ENCODE measurements at regions not wholly inside any gene's neighbourhood (a gene's known extent, or its start where the extent isn't known, plus 50 kb on each side); places are given as distances from the start of the nearest gene placed in this dataset.

- no peak for DNase-seq (ENCODE audit: low read depth)
- TF ChIP-seq, protein P1, sequence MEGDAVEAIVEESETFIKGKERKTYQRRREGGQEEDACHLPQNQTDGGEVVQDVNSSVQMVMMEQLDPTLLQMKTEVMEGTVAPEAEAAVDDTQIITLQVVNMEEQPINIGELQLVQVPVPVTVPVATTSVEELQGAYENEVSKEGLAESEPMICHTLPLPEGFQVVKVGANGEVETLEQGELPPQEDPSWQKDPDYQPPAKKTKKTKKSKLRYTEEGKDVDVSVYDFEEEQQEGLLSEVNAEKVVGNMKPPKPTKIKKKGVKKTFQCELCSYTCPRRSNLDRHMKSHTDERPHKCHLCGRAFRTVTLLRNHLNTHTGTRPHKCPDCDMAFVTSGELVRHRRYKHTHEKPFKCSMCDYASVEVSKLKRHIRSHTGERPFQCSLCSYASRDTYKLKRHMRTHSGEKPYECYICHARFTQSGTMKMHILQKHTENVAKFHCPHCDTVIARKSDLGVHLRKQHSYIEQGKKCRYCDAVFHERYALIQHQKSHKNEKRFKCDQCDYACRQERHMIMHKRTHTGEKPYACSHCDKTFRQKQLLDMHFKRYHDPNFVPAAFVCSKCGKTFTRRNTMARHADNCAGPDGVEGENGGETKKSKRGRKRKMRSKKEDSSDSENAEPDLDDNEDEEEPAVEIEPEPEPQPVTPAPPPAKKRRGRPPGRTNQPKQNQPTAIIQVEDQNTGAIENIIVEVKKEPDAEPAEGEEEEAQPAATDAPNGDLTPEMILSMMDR (conservative IDR thresholded peaks at IDR 0.05; ENCODE audit: control insufficient read depth, insufficient read depth, low read depth, low read length) = no peak
- H3K4me3 ChIP-seq (ENCODE audit: control insufficient read depth, low read depth, low read length) = no peak overlapping the region
Measured at GRCh38 chr5:124457101-124457500, 289.3 kb downstream of the ZNF608 start.

GRCh38 chr5:124456249-124456648 is 290.2 kb downstream of the ZNF608 start:
- no peak for DNase-seq (ENCODE audit: low read depth)
- TF ChIP-seq, protein P1 (conservative IDR thresholded peaks at IDR 0.05; ENCODE audit: control insufficient read depth, insufficient read depth, low read depth, low read length) = no peak

DNA sequence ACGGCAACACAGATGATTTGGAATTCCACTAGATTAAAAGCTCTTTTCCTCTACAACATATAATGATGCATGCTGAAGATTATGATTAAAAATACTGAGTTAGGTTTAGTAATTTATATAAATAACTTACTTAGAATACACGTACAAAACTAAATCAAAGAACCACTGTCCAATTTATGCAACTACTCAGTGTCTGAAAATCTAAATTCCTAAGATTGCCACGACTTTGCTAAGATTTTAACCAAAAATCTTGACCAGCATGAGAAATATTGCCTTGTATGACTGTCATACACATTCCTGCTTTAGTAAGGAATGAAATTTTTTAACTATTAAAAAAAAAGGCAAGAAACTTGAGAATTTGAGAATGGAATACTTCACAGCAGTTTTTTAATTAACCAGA is 292.4 kb downstream of the ZNF608 start:
- no peak for DNase-seq (ENCODE audit: low read depth)
- H3K4me3 ChIP-seq (ENCODE audit: control insufficient read depth, low read depth, low read length) = no peak overlapping the region
- TF ChIP-seq, protein P1 (conservative IDR thresholded peaks at IDR 0.05; ENCODE audit: control insufficient read depth, insufficient read depth, low read depth, low read length) = no peak

More at GRCh38 chr5:124456249-124456648, 290.2 kb downstream of the ZNF608 start:
- H3K4me3 ChIP-seq (ENCODE audit: control insufficient read depth, low read depth, low read length) = no peak overlapping the region

DNA sequence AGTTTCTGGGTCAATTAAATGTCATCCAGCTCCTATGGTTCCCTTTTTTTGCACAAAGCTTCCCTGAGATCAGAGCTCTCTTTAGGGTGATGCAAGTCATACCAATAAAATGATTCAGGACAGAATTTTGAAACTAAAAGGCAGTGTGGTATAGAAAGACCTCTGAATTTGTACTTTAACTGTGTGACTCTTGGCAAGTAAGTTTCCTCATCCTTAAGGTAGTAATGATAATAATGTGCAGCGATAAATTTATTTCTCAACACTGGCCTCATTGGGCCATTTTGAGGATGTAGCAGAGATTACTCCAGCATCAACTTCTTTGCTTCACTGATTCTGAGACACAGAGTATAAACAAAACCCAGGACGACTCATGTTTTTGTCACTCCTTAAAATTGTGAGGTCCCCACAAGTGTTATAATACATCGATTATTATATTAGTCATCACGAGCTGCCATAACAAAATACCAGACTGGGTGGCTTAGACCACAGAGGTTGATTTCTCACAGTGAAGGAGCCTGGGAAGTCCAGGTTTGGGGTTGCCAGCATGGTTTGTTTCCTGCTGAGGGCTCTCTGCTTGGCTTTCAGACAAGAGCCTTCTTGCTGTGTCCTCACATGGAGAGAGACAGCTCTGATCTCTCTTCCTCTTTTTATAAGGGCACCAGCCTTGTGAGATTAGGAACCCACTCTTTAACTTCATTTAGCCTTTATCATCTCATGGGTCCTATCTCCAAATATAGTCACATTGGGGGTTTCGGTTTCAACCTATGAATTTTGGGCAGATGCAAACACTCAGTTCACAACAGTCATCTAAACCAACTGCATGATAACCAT is 293.0 kb downstream of the ZNF608 start:
- no peak overlapping the region for H3K4me3 ChIP-seq (ENCODE audit: control insufficient read depth, low read depth, low read length)
- TF ChIP-seq, protein P1 (conservative IDR thresholded peaks at IDR 0.05; ENCODE audit: control insufficient read depth, insufficient read depth, low read depth, low read length) = no peak
- peak; percentile 79 for DNase-seq (ENCODE audit: low read depth)

DNA sequence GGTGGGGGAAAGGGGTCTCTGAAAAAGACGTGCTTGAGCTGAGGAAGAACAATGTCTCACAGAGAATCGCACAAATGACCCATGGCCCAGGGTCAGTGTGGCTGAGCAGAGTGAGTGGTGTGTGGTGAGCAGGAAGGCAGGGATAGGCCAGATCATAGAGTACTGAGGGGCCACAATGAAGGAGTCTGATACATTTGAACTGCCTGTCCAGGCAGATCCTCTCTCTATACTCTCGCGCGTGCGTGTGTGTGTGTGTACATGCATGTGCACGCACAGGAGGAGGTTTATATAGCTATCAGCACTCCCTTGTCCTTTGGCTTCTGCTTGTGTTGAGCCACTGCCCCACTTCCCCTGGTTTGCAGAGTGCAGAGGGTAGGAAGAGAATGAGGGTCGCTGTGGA is 294.0 kb downstream of the ZNF608 start:
- no peak overlapping the region for H3K4me3 ChIP-seq (ENCODE audit: control insufficient read depth, low read depth, low read length)
- TF ChIP-seq, protein P1 (conservative IDR thresholded peaks at IDR 0.05; ENCODE audit: control insufficient read depth, insufficient read depth, low read depth, low read length) = no peak
- DNase-seq (ENCODE audit: low read depth) = no peak

DNA sequence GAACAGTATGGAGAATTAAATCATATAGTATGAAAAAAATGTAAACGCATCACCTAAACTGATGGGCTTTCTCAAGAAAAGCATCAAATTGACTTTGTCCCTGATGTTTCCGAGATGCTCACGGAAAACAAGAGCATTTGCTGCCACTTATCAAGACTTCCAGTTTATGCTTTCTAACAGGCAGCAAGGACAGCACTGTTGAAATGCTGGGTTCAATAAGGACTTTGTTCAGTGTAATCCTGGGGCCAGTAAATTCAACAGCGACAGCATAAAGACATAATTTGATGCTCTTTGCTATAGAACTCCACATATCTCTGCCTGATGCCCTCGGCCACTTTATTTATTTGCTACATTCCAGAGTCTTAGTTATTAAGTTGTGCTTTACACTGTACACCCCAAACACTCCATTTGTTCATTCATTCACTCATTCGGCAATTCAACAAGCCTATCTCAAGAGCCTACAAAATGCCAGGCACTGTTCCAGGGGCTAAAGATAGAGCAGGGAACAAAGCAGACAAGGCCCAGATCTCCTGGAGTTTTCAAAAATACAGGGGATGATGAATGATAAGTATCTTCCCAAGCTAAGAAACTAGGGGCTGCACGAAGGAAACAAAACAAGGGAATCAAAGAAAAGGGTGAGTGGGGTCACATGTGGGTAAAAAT is 294.6 kb downstream of the ZNF608 start:
- DNase-seq (ENCODE audit: low read depth) = no peak
- TF ChIP-seq, protein P1 (conservative IDR thresholded peaks at IDR 0.05; ENCODE audit: control insufficient read depth, insufficient read depth, low read depth, low read length) = no peak
- no peak overlapping the region for H3K4me3 ChIP-seq (ENCODE audit: control insufficient read depth, low read depth, low read length)

All from fibroblast of mammary gland (primary cell).